Astrocyte (in vitro differentiated cells and primary cell): ENCODE measurements at regions not wholly inside any gene's neighbourhood (a gene's known extent, or its start where the extent isn't known, plus 50 kb on each side); places are given as distances from the start of the nearest gene placed in this dataset.

Experiments
- DNase-seq: peaks from one replicate; pipeline ENCODE4 v3.0.0-alpha.2; 2010; ENCODE audit warnings: low read depth
- FAIRE-seq: peaks from 2 replicates; lab custom pipeline; 2011; peaks lifted over from hg19 to GRCh38; lab: Jason Lieb, UNC
- H2AFZ ChIP-seq: 2 replicates; pipeline ENCODE4 v1.6.0; 2012; ENCODE audit warnings: low read depth, low read length, inconsistent platforms
- H3K27ac ChIP-seq: 2 replicates; pipeline ENCODE4 v1.5.1; 2011; ENCODE audit warnings: low read depth, low read length, inconsistent platforms
- H3K27me3 ChIP-seq: 2 replicates; pipeline ENCODE4 v1.6.0; 2011; ENCODE audit warnings: low read length, inconsistent platforms; ENCODE audit not compliant: insufficient read depth
- H3K36me3 ChIP-seq: 2 replicates; pipeline ENCODE4 v1.5.1; 2011; ENCODE audit warnings: low read length, inconsistent platforms; ENCODE audit not compliant: insufficient read depth
- H3K4me1 ChIP-seq: 2 replicates; pipeline ENCODE4 v1.5.1; 2011; ENCODE audit warnings: low read length, inconsistent platforms; ENCODE audit not compliant: insufficient read depth
- H3K4me2 ChIP-seq: 2 replicates; pipeline ENCODE4 v1.6.0; 2012; ENCODE audit warnings: low read length, inconsistent platforms
- H3K4me3 ChIP-seq: 2 replicates; pipeline ENCODE4 v1.5.1; 2011; ENCODE audit warnings: low read depth, mild to moderate bottlenecking, low read length, inconsistent platforms; ENCODE audit not compliant: insufficient read depth
- H3K79me2 ChIP-seq: 2 replicates; pipeline ENCODE4 v1.6.0; 2012; ENCODE audit warnings: mild to moderate bottlenecking, low read length, inconsistent platforms; ENCODE audit not compliant: insufficient read depth
- H3K9ac ChIP-seq: 2 replicates; pipeline ENCODE4 v1.6.0; 2012; ENCODE audit warnings: mild to moderate bottlenecking, low read length, inconsistent platforms
- H3K9me3 ChIP-seq: 2 replicates; pipeline ENCODE4 v1.5.1; 2012; ENCODE audit warnings: low read depth, mild to moderate bottlenecking, low read length, inconsistent platforms; ENCODE audit not compliant: insufficient read depth
- H4K20me1 ChIP-seq: 2 replicates; pipeline ENCODE4 v1.6.0; 2012; ENCODE audit warnings: low read length, inconsistent platforms; ENCODE audit not compliant: insufficient read depth
- H3K27ac Mint-ChIP-seq: one replicate; pipeline ENCODE4 v1.8.0; 2021; ENCODE audit warnings: mild to moderate bottlenecking, mixed read lengths; ENCODE audit not compliant: unreplicated experiment
- H3K27me3 Mint-ChIP-seq: one replicate; pipeline ENCODE4 v1.8.0; 2021; ENCODE audit warnings: low read depth, mixed read lengths; ENCODE audit not compliant: unreplicated experiment
- H3K36me3 Mint-ChIP-seq: one replicate; pipeline ENCODE4 v1.8.0; 2021; ENCODE audit warnings: low read depth, mixed read lengths; ENCODE audit not compliant: unreplicated experiment
- H3K4me1 Mint-ChIP-seq: one replicate; pipeline ENCODE4 v1.8.0; 2021; ENCODE audit warnings: low read depth, mixed read lengths; ENCODE audit not compliant: unreplicated experiment
- H3K4me3 Mint-ChIP-seq: one replicate; pipeline ENCODE4 v1.8.0; 2021; ENCODE audit warnings: mild to moderate bottlenecking, moderate library complexity, mixed read lengths; ENCODE audit not compliant: unreplicated experiment
- H3K9me3 Mint-ChIP-seq: one replicate; pipeline ENCODE4 v1.8.0; 2021; ENCODE audit warnings: mild to moderate bottlenecking, mixed read lengths; ENCODE audit not compliant: unreplicated experiment
- EZH2 ChIP-seq: IDR thresholded peaks from 2 replicates; pipeline ENCODE4 v1.6.1; 2012; ENCODE audit warnings: mild to moderate bottlenecking, low read length, inconsistent platforms; ENCODE audit not compliant: insufficient read depth
- TF ChIP-seq, protein P1 (sequence below): IDR thresholded peaks from 2 replicates; pipeline ENCODE4 v1.5.1; 2011; ENCODE audit warnings: low read depth, mild to moderate bottlenecking, inconsistent platforms, low read length, moderate library complexity; ENCODE audit not compliant: insufficient read depth

DNA sequence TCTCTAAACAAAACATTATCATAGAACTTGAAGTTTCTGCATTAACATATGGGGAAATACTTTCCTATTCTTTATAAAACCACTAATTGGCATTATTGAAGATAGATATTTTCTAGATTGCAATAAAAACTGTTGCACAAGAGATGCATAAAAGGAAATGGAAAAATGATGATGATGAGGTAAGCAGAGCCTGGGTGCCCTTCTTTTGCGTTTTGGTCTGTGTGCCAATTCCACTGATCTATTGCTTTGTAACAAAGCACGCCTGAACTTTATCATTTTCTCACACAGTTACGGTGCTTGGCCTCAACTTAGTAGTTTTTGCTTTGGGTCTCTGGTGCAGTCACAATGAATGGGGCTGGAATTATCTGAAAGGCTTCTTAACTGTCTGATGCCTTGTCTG is 450.5 kb downstream of the MAFB start:
- no peak overlapping the region for H3K4me3 Mint-ChIP-seq
- Histone ChIP-seq H3K27me3 (peaks cover 2% of the 10 kb centered on the region), H3K36me3 (no peaks in the 10 kb centered on the region), H3K27ac (no peak overlapping the region), H3K9me3 (no peaks in the 10 kb centered on the region), H3K4me1 (no peaks in the 10 kb centered on the region), H3K79me2 (no peaks in the 10 kb centered on the region), H4K20me1 (no peaks in the 10 kb centered on the region), H2AFZ (no peak overlapping the region), H3K4me2 (no peak overlapping the region), H3K4me3 (no peak overlapping the region), H3K9ac (no peak overlapping the region)
- no peak for DNase-seq
- no peak overlapping the region for H3K27ac Mint-ChIP-seq
- no peak for TF ChIP-seq EZH2
- TF ChIP-seq, protein P1, sequence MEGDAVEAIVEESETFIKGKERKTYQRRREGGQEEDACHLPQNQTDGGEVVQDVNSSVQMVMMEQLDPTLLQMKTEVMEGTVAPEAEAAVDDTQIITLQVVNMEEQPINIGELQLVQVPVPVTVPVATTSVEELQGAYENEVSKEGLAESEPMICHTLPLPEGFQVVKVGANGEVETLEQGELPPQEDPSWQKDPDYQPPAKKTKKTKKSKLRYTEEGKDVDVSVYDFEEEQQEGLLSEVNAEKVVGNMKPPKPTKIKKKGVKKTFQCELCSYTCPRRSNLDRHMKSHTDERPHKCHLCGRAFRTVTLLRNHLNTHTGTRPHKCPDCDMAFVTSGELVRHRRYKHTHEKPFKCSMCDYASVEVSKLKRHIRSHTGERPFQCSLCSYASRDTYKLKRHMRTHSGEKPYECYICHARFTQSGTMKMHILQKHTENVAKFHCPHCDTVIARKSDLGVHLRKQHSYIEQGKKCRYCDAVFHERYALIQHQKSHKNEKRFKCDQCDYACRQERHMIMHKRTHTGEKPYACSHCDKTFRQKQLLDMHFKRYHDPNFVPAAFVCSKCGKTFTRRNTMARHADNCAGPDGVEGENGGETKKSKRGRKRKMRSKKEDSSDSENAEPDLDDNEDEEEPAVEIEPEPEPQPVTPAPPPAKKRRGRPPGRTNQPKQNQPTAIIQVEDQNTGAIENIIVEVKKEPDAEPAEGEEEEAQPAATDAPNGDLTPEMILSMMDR, result no peak
- peaks cover under 1% of the 10 kb centered on the region for H3K4me1 Mint-ChIP-seq
- no peaks in the 10 kb centered on the region for H3K9me3 Mint-ChIP-seq
- no peaks in the 10 kb centered on the region for H3K36me3 Mint-ChIP-seq
- FAIRE-seq, result no peak
- H3K27me3 Mint-ChIP-seq, result peaks cover 5% of the 10 kb centered on the region

DNA sequence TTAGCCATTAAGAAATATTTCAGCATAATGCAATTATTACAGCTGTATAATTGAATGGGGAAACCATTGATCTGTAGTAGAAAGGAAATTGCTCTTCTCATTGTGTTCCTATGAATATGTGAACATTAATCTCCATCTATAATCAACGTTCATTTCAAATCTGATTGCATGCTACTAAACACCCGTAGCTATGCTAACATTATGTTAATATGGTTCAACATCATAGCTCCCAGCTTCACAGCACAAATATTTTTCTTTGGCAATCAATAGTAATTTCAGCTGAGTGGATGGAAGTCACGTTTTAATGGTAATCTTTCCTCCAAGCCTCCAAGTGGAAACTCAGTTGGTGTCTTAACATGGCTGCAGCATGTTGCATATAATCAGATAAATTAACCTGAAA is 454.4 kb downstream of the MAFB start:
- no peak for DNase-seq
- Histone ChIP-seq H3K4me3 (no peak overlapping the region), H4K20me1 (no peaks in the 10 kb centered on the region), H3K79me2 (no peaks in the 10 kb centered on the region), H3K36me3 (no peaks in the 10 kb centered on the region), H3K4me1 (no peaks in the 10 kb centered on the region), H3K9me3 (no peaks in the 10 kb centered on the region), H2AFZ (no peak overlapping the region), H3K9ac (no peak overlapping the region), H3K27ac (no peak overlapping the region), H3K4me2 (no peak overlapping the region), H3K27me3 (no peaks in the 10 kb centered on the region)
- Mint-ChIP-seq H3K27ac (no peak overlapping the region), H3K4me1 (peaks cover 7% of the 10 kb centered on the region), H3K36me3 (no peaks in the 10 kb centered on the region), H3K27me3 (peaks cover 18% of the 10 kb centered on the region), H3K4me3 (no peak overlapping the region), H3K9me3 (peaks cover 2% of the 10 kb centered on the region)
- TF ChIP-seq EZH2, result no peak
- TF ChIP-seq, protein P1, result no peak
- no peak for FAIRE-seq

DNA sequence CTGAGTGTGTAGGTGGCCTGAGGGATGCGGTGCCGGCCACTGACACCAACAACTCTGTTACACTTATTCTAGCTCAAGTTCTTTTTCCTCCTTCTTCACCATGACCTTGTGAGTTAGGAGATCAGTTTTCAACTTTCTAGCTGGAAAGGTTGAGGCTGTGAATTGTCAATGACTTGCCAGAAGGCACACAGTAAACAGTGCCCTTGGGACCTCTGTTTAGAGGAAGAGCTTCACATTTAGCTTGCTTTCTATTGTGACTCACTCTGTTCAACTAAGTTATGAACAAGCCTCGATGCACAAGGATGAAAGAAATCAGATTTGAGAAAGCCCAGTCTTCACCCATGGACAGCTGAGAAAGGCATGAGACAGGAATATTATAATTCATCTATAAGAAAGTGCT is 455.6 kb downstream of the MAFB start:
- no peak for FAIRE-seq
- Histone ChIP-seq H3K36me3 (no peaks in the 10 kb centered on the region), H4K20me1 (no peaks in the 10 kb centered on the region), H3K4me2 (no peak overlapping the region), H3K4me1 (no peaks in the 10 kb centered on the region), H3K27me3 (no peaks in the 10 kb centered on the region), H3K9ac (no peak overlapping the region), H3K79me2 (no peaks in the 10 kb centered on the region), H3K4me3 (no peak overlapping the region), H3K27ac (no peak overlapping the region), H3K9me3 (no peaks in the 10 kb centered on the region), H2AFZ (no peak overlapping the region)
- TF ChIP-seq EZH2, result no peak
- TF ChIP-seq, protein P1, result no peak
- no peaks in the 10 kb centered on the region for H3K36me3 Mint-ChIP-seq
- peaks cover 2% of the 10 kb centered on the region for H3K9me3 Mint-ChIP-seq
- H3K4me1 Mint-ChIP-seq, result peaks cover 7% of the 10 kb centered on the region
- no peak overlapping the region for H3K4me3 Mint-ChIP-seq
- peaks cover 13% of the 10 kb centered on the region for H3K27me3 Mint-ChIP-seq
- H3K27ac Mint-ChIP-seq, result no peak overlapping the region
- DNase-seq, result no peak
